Testis (tissue), 2 donors: ENCODE measurements at regions not wholly inside any gene's neighbourhood (a gene's known extent, or its start where the extent isn't known, plus 50 kb on each side); places are given as distances from the start of the nearest gene placed in this dataset.

Experiments used
- DNase-seq: peaks from one replicate; pipeline ENCODE4 v3.0.0-alpha.2; 2019
- H3K27ac ChIP-seq, 2 donors: fragments of 200-600 bp; sonication (generic); one replicate each; pipeline ENCODE4 v1.5.1; 2019
- H3K27me3 ChIP-seq: fragments of 200-600 bp; sonication (generic); one replicate; pipeline ENCODE4 v1.5.1; 2019
- H3K36me3 ChIP-seq: fragments of 200-600 bp; sonication (generic); one replicate; pipeline ENCODE4 v1.5.1; 2017; ENCODE audit warnings: low read depth; ENCODE audit errors: missing control alignments
- H3K4me1 ChIP-seq: fragments of 200-600 bp; sonication (generic); one replicate; pipeline ENCODE4 v1.5.1; 2019
- H3K4me3 ChIP-seq, 2 donors: fragments of 200-600 bp; sonication (generic); one replicate each; pipeline ENCODE4 v1.5.1; 2017 to 2019
- H3K9me3 ChIP-seq: fragments of 200-600 bp; sonication (generic); one replicate; pipeline ENCODE4 v1.5.1; 2017
- CTCF ChIP-seq, 3 experiments: fragments of 450-650 bp in 2 of 3; fragments of 200-600 bp in 1 of 3; sonication (generic) in 1 of 3; IDR thresholded peaks; one replicate each; pipeline ENCODE4 v1.5.1; 2016 to 2019; ENCODE audit warnings: antibody characterized with exemption in 3 of 3, mild to moderate bottlenecking in 2 of 3, moderate library complexity in 1 of 3
- POLR2A ChIP-seq: fragments of 450-650 bp; IDR thresholded peaks from one replicate; pipeline ENCODE4 v1.6.1; 2017; ENCODE audit warnings: antibody characterized with exemption, mild to moderate bottlenecking, moderate library complexity
- WGBS, 2 donors: methylation state at CpG; one replicate each; pipeline ENCODE4 v1.1.5; 2018; 5-methylcytosine and 5-hydroxymethylcytosine counted together
- intact Hi-C: fragments of 100-400 bp; cut with DNase I; formaldehyde crosslinking; loops from one replicate; pipeline ENCODE4 v1.15.1; 2023; ENCODE audit warnings: low total_unique reads

GRCh38 chr12:105610459-105610858 is 280.0 kb downstream of the C12orf75 start:
- 79 to 90% methylated on average over 5 of the region's 5 CpGs for WGBS, 2 donors
- Histone ChIP-seq H3K9me3 (no peaks in the 10 kb centered on the region), H3K27me3 (no peaks in the 10 kb centered on the region), H3K4me3 (no peak overlapping the region), H3K36me3 (no peaks in the 10 kb centered on the region), H3K4me1 (no peaks in the 10 kb centered on the region), H3K27ac (no peak overlapping the region)
- no peak for DNase-seq
- intact Hi-C loops: no loop called here
- no peak for TF ChIP-seq CTCF (IDR thresholded peaks at IDR 0.05)
- TF ChIP-seq POLR2A: no peak

DNA sequence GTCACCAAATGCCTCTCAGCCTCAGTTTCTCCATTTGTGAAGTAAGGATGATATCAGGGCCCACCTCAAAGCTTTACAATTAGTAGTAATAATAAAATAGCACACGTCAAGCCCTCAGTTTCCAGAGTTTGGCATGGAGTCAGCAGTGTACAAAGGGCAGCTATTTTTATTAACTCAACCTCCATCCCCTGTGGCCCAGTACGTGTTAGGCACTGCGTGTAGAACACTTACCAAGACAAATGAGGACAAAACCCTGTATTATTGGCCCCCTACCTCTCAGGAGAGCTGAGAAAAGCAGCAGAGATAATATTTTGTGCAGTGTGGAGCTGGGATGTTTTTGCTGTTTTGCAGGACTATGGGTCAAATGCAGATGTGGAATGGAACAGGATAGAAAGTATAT is 280.8 kb downstream of the C12orf75 start:
- H3K27me3 ChIP-seq: no peaks in the 10 kb centered on the region
- no peak overlapping the region for H3K4me3 ChIP-seq
- TF ChIP-seq POLR2A (no peak), CTCF (IDR thresholded peaks at IDR 0.05) (no peak)
- no peaks in the 10 kb centered on the region for H3K4me1 ChIP-seq
- intact Hi-C loops: no loop called here
- H3K36me3 ChIP-seq: no peaks in the 10 kb centered on the region
- no peak overlapping the region for H3K27ac ChIP-seq
- no peak for DNase-seq
- WGBS, 2 donors: 46 to 55% methylated on average over 3 of the region's 3 CpGs
- H3K9me3 ChIP-seq: no peaks in the 10 kb centered on the region

DNA sequence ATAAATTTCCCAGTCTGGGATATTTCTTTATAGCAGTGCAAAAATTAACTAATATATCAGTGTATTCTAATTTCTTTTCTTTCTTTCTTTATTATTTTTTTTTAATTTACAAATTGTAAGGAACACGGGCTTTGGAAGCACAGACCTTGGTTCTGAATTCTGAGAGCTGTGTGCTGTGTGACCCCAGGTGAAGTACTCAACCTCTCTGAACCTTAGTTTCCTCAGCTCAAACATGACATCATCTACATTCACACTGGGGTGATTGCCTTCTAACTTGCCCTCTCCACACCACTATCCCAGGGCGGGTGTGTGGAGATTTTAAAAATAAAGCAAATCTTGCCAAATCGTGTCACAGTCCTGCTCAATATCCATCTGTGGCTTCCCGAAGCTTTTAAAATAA is 282.8 kb downstream of the C12orf75 start:
- H3K27ac ChIP-seq: no peak overlapping the region
- H3K27me3 ChIP-seq: no peaks in the 10 kb centered on the region
- WGBS, 2 donors: 95% methylated on average over 4 of the region's 4 CpGs
- H3K36me3 ChIP-seq: no peaks in the 10 kb centered on the region
- H3K4me1 ChIP-seq: no peaks in the 10 kb centered on the region
- H3K4me3 ChIP-seq: no peak overlapping the region
- intact Hi-C loops: no loop called here
- TF ChIP-seq POLR2A: no peak
- no peak for TF ChIP-seq CTCF (IDR thresholded peaks at IDR 0.05)
- no peaks in the 10 kb centered on the region for H3K9me3 ChIP-seq
- DNase-seq: no peak

DNA sequence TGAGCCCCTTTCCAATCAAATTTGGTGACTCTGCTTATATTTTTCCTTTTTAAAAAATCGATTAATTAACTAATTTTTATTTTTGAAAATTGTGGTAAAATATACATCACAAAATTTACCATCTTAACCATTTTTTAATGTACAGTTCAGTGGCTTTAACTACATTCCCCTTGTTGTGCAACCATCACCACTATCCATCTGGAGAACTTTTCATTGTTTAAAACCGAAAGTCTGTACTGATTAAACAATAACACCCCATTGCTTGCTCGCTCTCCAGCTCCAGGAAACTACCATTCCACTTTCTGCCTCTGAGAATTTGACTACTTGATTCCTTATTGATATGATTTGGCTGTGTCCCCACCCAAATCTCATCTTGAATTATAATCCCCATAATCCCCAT is 283.4 kb downstream of the C12orf75 start:
- DNase-seq: no peak
- no peaks in the 10 kb centered on the region for H3K9me3 ChIP-seq
- H3K36me3 ChIP-seq: no peaks in the 10 kb centered on the region
- H3K27me3 ChIP-seq: no peaks in the 10 kb centered on the region
- 97 to 99% methylated on average over 3 of the region's 3 CpGs for WGBS, 2 donors
- H3K4me3 ChIP-seq: no peak overlapping the region
- intact Hi-C loops: no loop called here
- no peak for TF ChIP-seq CTCF (IDR thresholded peaks at IDR 0.05)
- no peak for TF ChIP-seq POLR2A
- no peaks in the 10 kb centered on the region for H3K4me1 ChIP-seq
- H3K27ac ChIP-seq: no peak overlapping the region

- Histone ChIP-seq H3K27ac (no peak overlapping the region), H3K9me3 (no peaks in the 10 kb centered on the region), H3K27me3 (no peaks in the 10 kb centered on the region), H3K4me1 (no peaks in the 10 kb centered on the region), H3K36me3 (no peaks in the 10 kb centered on the region), H3K4me3 (no peak overlapping the region)
- TF ChIP-seq CTCF (IDR thresholded peaks at IDR 0.05): no peak
- TF ChIP-seq POLR2A: no peak
- 75 to 78% methylated on average over 7 of the region's 7 CpGs for WGBS, 2 donors
- intact Hi-C loops: no loop called here
- no peak for DNase-seq
Measured at GRCh38 chr12:105616971-105617540, 286.6 kb downstream of the C12orf75 start.
